Vagina (tissue), 2 donors: ENCODE measurements at regions not wholly inside any gene's neighbourhood (a gene's known extent, or its start where the extent isn't known, plus 50 kb on each side); places are given as distances from the start of the nearest gene placed in this dataset.

ENCODE experiments used
- CTCF ChIP-seq, 3 experiments: fragments of 450-650 bp in 2 of 3; fragments of 200-600 bp in 1 of 3; sonication (generic) in 1 of 3; IDR thresholded peaks; one replicate each; pipeline ENCODE4 v1.5.1; 2017 to 2019; ENCODE audit warnings: antibody characterized with exemption in 3 of 3, mild to moderate bottlenecking in 2 of 3, moderate library complexity in 2 of 3
- POLR2AphosphoS5 ChIP-seq, 2 donors: sonication (generic); formaldehyde crosslinking; IDR thresholded peaks; one replicate each; pipeline ENCODE4 v1.9.0; 2017; ENCODE audit warnings: antibody characterized with exemption in 2 of 2, mild to moderate bottlenecking in 2 of 2, low read depth in 1 of 2; ENCODE audit not compliant: insufficient read depth in 1 of 2

GRCh38 chr21:33998402-33998801, 75.0 kb upstream of the MRPS6 start:
- TF ChIP-seq CTCF (IDR thresholded peaks at IDR 0.05): no peak
- no peak for TF ChIP-seq POLR2AphosphoS5 (IDR thresholded peaks at IDR 0.05; ENCODE audit: insufficient read depth in 1 of 2, low read depth in 1 of 2)
